AG04450 (cell line): ENCODE measurements at regions not wholly inside any gene's neighbourhood (a gene's known extent, or its start where the extent isn't known, plus 50 kb on each side); places are given as distances from the start of the nearest gene placed in this dataset.

ENCODE experiments used
- CTCF ChIA-PET: fragments of 300-600, 350-600 bp; formaldehyde crosslinking; extraction: SDS; loops from one replicate; lab custom pipeline; 2022; ENCODE audit warnings: antibody characterized with exemption, inconsistent platforms; lab: Charles Lee
- POLR2A ChIA-PET: fragments of 350-600 bp; formaldehyde crosslinking; extraction: SDS; loops from one replicate; lab custom pipeline; 2021; ENCODE audit warnings: antibody characterized with exemption, inconsistent platforms; lab: Yijun Ruan, JAX
- DNase-seq: peaks from one replicate; pipeline ENCODE4 v3.0.0-alpha.2; 2011; ENCODE audit warnings: low read depth, low spot score
- H3K27ac ChIP-seq: one replicate; pipeline ENCODE4 v1.5.1; 2012; ENCODE audit warnings: low read depth, low read length, control low read depth
- H3K27me3 ChIP-seq: one replicate; pipeline ENCODE4 v1.6.0; 2012; ENCODE audit warnings: low read length; ENCODE audit not compliant: control insufficient read depth, insufficient read depth
- H3K4me3 ChIP-seq: 2 replicates; pipeline ENCODE4 v1.5.1; 2011; ENCODE audit warnings: mild to moderate bottlenecking, low read depth, low read length, control low read depth
- H3K9me3 ChIP-seq: 2 replicates; pipeline ENCODE4 v1.5.1; 2012; ENCODE audit warnings: low read length; ENCODE audit not compliant: control insufficient read depth, insufficient read depth
- CTCF ChIP-seq: IDR thresholded peaks from 2 replicates; pipeline ENCODE4 v1.5.1; 2011; ENCODE audit warnings: low read depth, low read length, control low read depth, inconsistent platforms

- TF ChIP-seq CTCF = no peak
- Histone ChIP-seq H3K27ac (no peak overlapping the region), H3K4me3 (no peak overlapping the region), H3K27me3 (no peaks in the 10 kb centered on the region), H3K9me3 (no peaks in the 10 kb centered on the region)
- ChIA-PET POLR2A (no interaction called here), CTCF (no interaction called here)
- no peak for DNase-seq
Observed at GRCh38 chr2:5950736-5951135, 258.6 kb downstream of the SOX11 start.

- DNase-seq = no peak
- no peak for TF ChIP-seq CTCF
- POLR2A ChIA-PET = no interaction called here
- CTCF ChIA-PET = no interaction called here
- Histone ChIP-seq H3K27me3 (no peaks in the 10 kb centered on the region), H3K9me3 (no peaks in the 10 kb centered on the region), H3K27ac (no peak overlapping the region), H3K4me3 (no peak overlapping the region)
Observed at GRCh38 chr2:5951471-5951870, 259.3 kb downstream of the SOX11 start.

GRCh38 chr2:5953525-5953924 is 261.3 kb downstream of the SOX11 start:
- Histone ChIP-seq H3K9me3 (no peaks in the 10 kb centered on the region), H3K27ac (no peak overlapping the region), H3K27me3 (no peaks in the 10 kb centered on the region), H3K4me3 (no peak overlapping the region)
- TF ChIP-seq CTCF = no peak
- POLR2A ChIA-PET = no interaction called here
- no peak for DNase-seq
- CTCF ChIA-PET = no interaction called here

- Histone ChIP-seq H3K27me3 (no peaks in the 10 kb centered on the region), H3K27ac (no peak overlapping the region), H3K4me3 (no peak overlapping the region), H3K9me3 (no peaks in the 10 kb centered on the region)
- ChIA-PET POLR2A (no interaction called here), CTCF (no interaction called here)
- no peak for TF ChIP-seq CTCF
- DNase-seq = no peak
Observed at GRCh38 chr2:5954509-5954908, 262.3 kb downstream of the SOX11 start.

GRCh38 chr2:5955921-5956320 is 263.7 kb downstream of the SOX11 start:
- CTCF ChIA-PET = no interaction called here
- H3K4me3 ChIP-seq = no peak overlapping the region
- TF ChIP-seq CTCF = no peak

More at GRCh38 chr2:5955921-5956320, 263.7 kb downstream of the SOX11 start:
- POLR2A ChIA-PET = no interaction called here
- no peaks in the 10 kb centered on the region for H3K9me3 ChIP-seq
- no peak for DNase-seq
- no peak overlapping the region for H3K27ac ChIP-seq
- no peaks in the 10 kb centered on the region for H3K27me3 ChIP-seq
